ENCODE measurements at regions not wholly inside any gene's neighbourhood (a gene's known extent, or its start where the extent isn't known, plus 50 kb on each side); places are given as distances from the start of the nearest gene placed in this dataset.
"Not testable (repeated sequence)": the region's sequence is repeated elsewhere in the genome, so short reads cannot be mapped to it uniquely, and the experiment has no call there.

GRCh38 chr3:150275941-150276340, 132.2 kb upstream of the TSC22D2 start:
- H3K4me3 ChIP-seq = no peak overlapping the region
- H3K36me3 ChIP-seq = no peaks in the 10 kb centered on the region
- no peak for TF ChIP-seq POLR2AphosphoS5 (IDR thresholded peaks at IDR 0.05)
- TF ChIP-seq POLR2A (IDR thresholded peaks at IDR 0.05) = no peak
- TF ChIP-seq CTCF (IDR thresholded peaks at IDR 0.05) = no peak
- intact Hi-C loops (cut with DNase I; ENCODE audit: low total_unique reads) = no loop called here
- no peak for DNase-seq (ENCODE audit: low spot score in 2 of 2)
- H3K27me3 ChIP-seq = no peaks in the 10 kb centered on the region
- no peaks in the 10 kb centered on the region for H3K9me3 ChIP-seq
- H3K27ac ChIP-seq = no peak overlapping the region
- H3K4me1 ChIP-seq = no peaks in the 10 kb centered on the region

GRCh38 chr3:150274372-150274771, 133.7 kb upstream of the TSC22D2 start:
- DNase-seq (ENCODE audit: low spot score in 2 of 2) = no peak
- intact Hi-C loops (cut with DNase I; ENCODE audit: low total_unique reads) = no loop called here

GRCh38 chr3:150273396-150273795, 134.7 kb upstream of the TSC22D2 start:
- Histone ChIP-seq H3K4me1 (no peaks in the 10 kb centered on the region), H3K36me3 (no peaks in the 10 kb centered on the region), H3K9me3 (no peaks in the 10 kb centered on the region), H3K27ac (no peak overlapping the region), H3K27me3 (no peaks in the 10 kb centered on the region), H3K4me3 (no peak overlapping the region)
- DNase-seq (ENCODE audit: low spot score in 2 of 2) = no peak
- intact Hi-C loops (cut with DNase I; ENCODE audit: low total_unique reads) = no loop called here
- TF ChIP-seq POLR2AphosphoS5 (IDR thresholded peaks at IDR 0.05) = no peak
- no peak for TF ChIP-seq POLR2A (IDR thresholded peaks at IDR 0.05)
- TF ChIP-seq CTCF (IDR thresholded peaks at IDR 0.05) = no peak

More at GRCh38 chr3:150274372-150274771, 133.7 kb upstream of the TSC22D2 start:
- no peaks in the 10 kb centered on the region for H3K27me3 ChIP-seq
- no peak overlapping the region for H3K4me3 ChIP-seq
- H3K36me3 ChIP-seq = no peaks in the 10 kb centered on the region
- TF ChIP-seq POLR2A (IDR thresholded peaks at IDR 0.05) = no peak
- TF ChIP-seq CTCF (IDR thresholded peaks at IDR 0.05) = no peak
- no peak for TF ChIP-seq POLR2AphosphoS5 (IDR thresholded peaks at IDR 0.05)
- no peaks in the 10 kb centered on the region for H3K4me1 ChIP-seq
- H3K27ac ChIP-seq = no peak overlapping the region
- H3K9me3 ChIP-seq = no peaks in the 10 kb centered on the region

- TF ChIP-seq POLR2A (IDR thresholded peaks at IDR 0.05) (no peak), CTCF (IDR thresholded peaks at IDR 0.05) (no peak), POLR2AphosphoS5 (IDR thresholded peaks at IDR 0.05) (no peak)
- no peak for DNase-seq (ENCODE audit: low spot score in 2 of 2)
- H3K9me3 ChIP-seq = no peaks in the 10 kb centered on the region
- no peaks in the 10 kb centered on the region for H3K4me1 ChIP-seq
- intact Hi-C loops (cut with DNase I; ENCODE audit: low total_unique reads) = no loop called here
- no peaks in the 10 kb centered on the region for H3K27me3 ChIP-seq
- H3K4me3 ChIP-seq = no peak overlapping the region
- no peak overlapping the region for H3K27ac ChIP-seq
- no peaks in the 10 kb centered on the region for H3K36me3 ChIP-seq
Observed at GRCh38 chr3:150271591-150271960, 136.5 kb upstream of the TSC22D2 start.

GRCh38 chr3:150270883-150271590, 137.1 kb upstream of the TSC22D2 start:
- no peak overlapping the region for H3K4me3 ChIP-seq
- H3K27me3 ChIP-seq = no peaks in the 10 kb centered on the region
- no peaks in the 10 kb centered on the region for H3K9me3 ChIP-seq
- H3K36me3 ChIP-seq = no peaks in the 10 kb centered on the region
- no peak overlapping the region for H3K27ac ChIP-seq
- DNase-seq (ENCODE audit: low spot score in 2 of 2) = no peak
- no peak for TF ChIP-seq POLR2AphosphoS5 (IDR thresholded peaks at IDR 0.05)
- no peak for TF ChIP-seq POLR2A (IDR thresholded peaks at IDR 0.05)
- TF ChIP-seq CTCF (IDR thresholded peaks at IDR 0.05) = no peak
- no peaks in the 10 kb centered on the region for H3K4me1 ChIP-seq
- intact Hi-C loops (cut with DNase I; ENCODE audit: low total_unique reads) = no loop called here

- H3K4me1 ChIP-seq; H3K27ac ChIP-seq; intact Hi-C loops (cut with DNase I; ENCODE audit: low total_unique reads); H3K4me3 ChIP-seq; DNase-seq (ENCODE audit: low spot score in 2 of 2); H3K9me3 ChIP-seq; H3K36me3 ChIP-seq; H3K27me3 ChIP-seq: not testable (repeated sequence)
Observed at GRCh38 chr3:150270444-150270843, 137.7 kb upstream of the TSC22D2 start.
